ENCODE measurements at regions not wholly inside any gene's neighbourhood (a gene's known extent, or its start where the extent isn't known, plus 50 kb on each side); places are given as distances from the start of the nearest gene placed in this dataset.

GRCh38 chr20:58133020-58133808, 95.2 kb downstream of the ANKRD60 start:
- no peaks in the 10 kb centered on the region for H3K27me3 ChIP-seq (ENCODE audit: control insufficient read depth in 3 of 3, insufficient read depth in 3 of 3, low read length in 2 of 3)
- DNase-seq (no peak), ATAC-seq (ENCODE audit: insufficient read depth, low FRiP score) (no peak)

GRCh38 chr20:58131551-58132142, 96.8 kb downstream of the ANKRD60 start:
- peak; percentile 64 to 83 (median 81) for DNase-seq
- Histone ChIP-seq H3K9ac (ENCODE audit: insufficient read depth in 1 of 2, low read length in 2 of 2) (peak overlapping the region in 1 of 2 donors; percentile 40), H3K4me1 (ENCODE audit: control insufficient read depth in 5 of 5, insufficient read depth in 5 of 5, low read length in 5 of 5) (peaks cover 0 to 57% (median 12%) of the 10 kb centered on the region in 5 donors), H3K27me3 (ENCODE audit: control insufficient read depth in 3 of 3, insufficient read depth in 3 of 3, low read length in 2 of 3) (no peaks in the 10 kb centered on the region), H3K9me3 (ENCODE audit: control insufficient read depth in 4 of 4, insufficient read depth in 3 of 4, low read length in 3 of 4) (no peaks in the 10 kb centered on the region), H3K4me3 (no peak overlapping the region), H3K27ac (ENCODE audit: low read depth in 1 of 2, low read length in 1 of 2) (no peak overlapping the region), H3K36me3 (ENCODE audit: control insufficient read depth in 4 of 4, insufficient read depth in 4 of 4, low read length in 4 of 4) (no peaks in the 10 kb centered on the region)
- TF ChIP-seq, protein P1, sequence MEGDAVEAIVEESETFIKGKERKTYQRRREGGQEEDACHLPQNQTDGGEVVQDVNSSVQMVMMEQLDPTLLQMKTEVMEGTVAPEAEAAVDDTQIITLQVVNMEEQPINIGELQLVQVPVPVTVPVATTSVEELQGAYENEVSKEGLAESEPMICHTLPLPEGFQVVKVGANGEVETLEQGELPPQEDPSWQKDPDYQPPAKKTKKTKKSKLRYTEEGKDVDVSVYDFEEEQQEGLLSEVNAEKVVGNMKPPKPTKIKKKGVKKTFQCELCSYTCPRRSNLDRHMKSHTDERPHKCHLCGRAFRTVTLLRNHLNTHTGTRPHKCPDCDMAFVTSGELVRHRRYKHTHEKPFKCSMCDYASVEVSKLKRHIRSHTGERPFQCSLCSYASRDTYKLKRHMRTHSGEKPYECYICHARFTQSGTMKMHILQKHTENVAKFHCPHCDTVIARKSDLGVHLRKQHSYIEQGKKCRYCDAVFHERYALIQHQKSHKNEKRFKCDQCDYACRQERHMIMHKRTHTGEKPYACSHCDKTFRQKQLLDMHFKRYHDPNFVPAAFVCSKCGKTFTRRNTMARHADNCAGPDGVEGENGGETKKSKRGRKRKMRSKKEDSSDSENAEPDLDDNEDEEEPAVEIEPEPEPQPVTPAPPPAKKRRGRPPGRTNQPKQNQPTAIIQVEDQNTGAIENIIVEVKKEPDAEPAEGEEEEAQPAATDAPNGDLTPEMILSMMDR (IDR thresholded peaks at IDR 0.05; ENCODE audit: control extremely low read depth, extremely low read depth), result no peak
- 12 to 18% methylated on average over 8 of the region's 8 CpGs for WGBS, 2 donors
- ATAC-seq (ENCODE audit: insufficient read depth, low FRiP score), result no peak

More at GRCh38 chr20:58133020-58133808, 95.2 kb downstream of the ANKRD60 start:
- Histone ChIP-seq H3K27ac (ENCODE audit: low read depth in 1 of 2, low read length in 1 of 2) (no peak overlapping the region), H3K4me1 (ENCODE audit: control insufficient read depth in 5 of 5, insufficient read depth in 5 of 5, low read length in 5 of 5) (peaks cover 0 to 57% (median 12%) of the 10 kb centered on the region in 5 donors), H3K9me3 (ENCODE audit: control insufficient read depth in 4 of 4, insufficient read depth in 3 of 4, low read length in 3 of 4) (peaks cover 0 to 1% (median 0%) of the 10 kb centered on the region in 4 donors), H3K36me3 (ENCODE audit: control insufficient read depth in 4 of 4, insufficient read depth in 4 of 4, low read length in 4 of 4) (no peaks in the 10 kb centered on the region), H3K4me3 (no peak overlapping the region), H3K9ac (ENCODE audit: insufficient read depth in 1 of 2, low read length in 2 of 2) (no peak overlapping the region)
- WGBS, 2 donors, result 82 to 85% methylated on average over 9 of the region's 9 CpGs
- TF ChIP-seq, protein P1 (IDR thresholded peaks at IDR 0.05; ENCODE audit: control extremely low read depth, extremely low read depth), result no peak

GRCh38 chr20:58131151-58131550, 97.3 kb downstream of the ANKRD60 start:
- H3K27ac ChIP-seq (ENCODE audit: low read depth in 1 of 2, low read length in 1 of 2), result no peak overlapping the region
- peaks cover 0 to 2% (median 0%) of the 10 kb centered on the region in 4 donors for H3K9me3 ChIP-seq (ENCODE audit: control insufficient read depth in 4 of 4, insufficient read depth in 3 of 4, low read length in 3 of 4)
- no peak overlapping the region for H3K9ac ChIP-seq (ENCODE audit: insufficient read depth in 1 of 2, low read length in 2 of 2)
- TF ChIP-seq, protein P1 (IDR thresholded peaks at IDR 0.05; ENCODE audit: control extremely low read depth, extremely low read depth), result no peak
- peaks cover 0 to 54% (median 12%) of the 10 kb centered on the region in 5 donors for H3K4me1 ChIP-seq (ENCODE audit: control insufficient read depth in 5 of 5, insufficient read depth in 5 of 5, low read length in 5 of 5)
- H3K27me3 ChIP-seq (ENCODE audit: control insufficient read depth in 3 of 3, insufficient read depth in 3 of 3, low read length in 2 of 3), result no peaks in the 10 kb centered on the region
- no peak overlapping the region for H3K4me3 ChIP-seq
- WGBS, 2 donors, result 15 to 27% methylated on average over 8 of the region's 8 CpGs
- DNase-seq (peak; percentile 41 to 66 (median 60)), ATAC-seq (ENCODE audit: insufficient read depth, low FRiP score) (no peak)
- no peaks in the 10 kb centered on the region for H3K36me3 ChIP-seq (ENCODE audit: control insufficient read depth in 4 of 4, insufficient read depth in 4 of 4, low read length in 4 of 4)

All from lung (tissue), 11 donors.